NT2/D1 (cell line): ENCODE measurements at regions not wholly inside any gene's neighbourhood (a gene's known extent, or its start where the extent isn't known, plus 50 kb on each side); places are given as distances from the start of the nearest gene placed in this dataset.
A peak's percentile ranks its signal among the peaks of the same experiment; 100 is the strongest.

Experiments used
- DNase-seq: peaks from one replicate; pipeline ENCODE4 v3.0.0-alpha.2; 2011; ENCODE audit warnings: low read depth, low spot score
- H3K27me3 ChIP-seq: 2 replicates; pipeline ENCODE4 v1.6.0; 2011; ENCODE audit warnings: mild to moderate bottlenecking; ENCODE audit not compliant: insufficient read length, insufficient read depth
- H3K36me3 ChIP-seq: 2 replicates; pipeline ENCODE4 v1.6.1; 2011; ENCODE audit warnings: mild to moderate bottlenecking, low read length, mixed read lengths; ENCODE audit not compliant: insufficient read depth, insufficient read length
- H3K4me1 ChIP-seq: 2 replicates; pipeline ENCODE4 v1.5.1; 2011; ENCODE audit not compliant: insufficient read depth, insufficient read length
- H3K4me3 ChIP-seq: 2 replicates; pipeline ENCODE4 v1.5.1; 2011; ENCODE audit warnings: low read depth; ENCODE audit not compliant: insufficient read length
- H3K9ac ChIP-seq: 2 replicates; pipeline ENCODE4 v1.6.0; 2011; ENCODE audit warnings: low read depth; ENCODE audit not compliant: insufficient read length
- H3K9me3 ChIP-seq: 2 replicates; pipeline ENCODE4 v1.5.1; 2011; ENCODE audit warnings: mild to moderate bottlenecking, low read length; ENCODE audit not compliant: insufficient read depth
- SUZ12 ChIP-seq: IDR thresholded peaks from 2 replicates; pipeline ENCODE4 v1.6.1; 2011; ENCODE audit not compliant: insufficient read length, insufficient read depth; ENCODE audit errors: extremely low read depth
- YY1 ChIP-seq: IDR thresholded peaks from 2 replicates; pipeline ENCODE4 v1.6.1; 2011; ENCODE audit not compliant: insufficient read length, insufficient read depth
- ZNF274 ChIP-seq: IDR thresholded peaks from 2 replicates; pipeline ENCODE4 v1.6.1; 2011; ENCODE audit warnings: mild to moderate bottlenecking, low read depth, low read length

GRCh38 chr20:58579069-58579818, 64.0 kb upstream of the APCDD1L start:
- peaks cover 11% of the 10 kb centered on the region; the same call in 1 of the 2 replicates for H3K9me3 ChIP-seq
- no peak for TF ChIP-seq YY1
- TF ChIP-seq ZNF274 = no peak
- no peak for TF ChIP-seq SUZ12
- no peak for DNase-seq
- H3K27me3 ChIP-seq = peaks cover 4% of the 10 kb centered on the region
- no peaks in the 10 kb centered on the region for H3K36me3 ChIP-seq
- no peak overlapping the region for H3K4me3 ChIP-seq
- no peak overlapping the region for H3K9ac ChIP-seq
- H3K4me1 ChIP-seq = peaks cover 6% of the 10 kb centered on the region

DNA sequence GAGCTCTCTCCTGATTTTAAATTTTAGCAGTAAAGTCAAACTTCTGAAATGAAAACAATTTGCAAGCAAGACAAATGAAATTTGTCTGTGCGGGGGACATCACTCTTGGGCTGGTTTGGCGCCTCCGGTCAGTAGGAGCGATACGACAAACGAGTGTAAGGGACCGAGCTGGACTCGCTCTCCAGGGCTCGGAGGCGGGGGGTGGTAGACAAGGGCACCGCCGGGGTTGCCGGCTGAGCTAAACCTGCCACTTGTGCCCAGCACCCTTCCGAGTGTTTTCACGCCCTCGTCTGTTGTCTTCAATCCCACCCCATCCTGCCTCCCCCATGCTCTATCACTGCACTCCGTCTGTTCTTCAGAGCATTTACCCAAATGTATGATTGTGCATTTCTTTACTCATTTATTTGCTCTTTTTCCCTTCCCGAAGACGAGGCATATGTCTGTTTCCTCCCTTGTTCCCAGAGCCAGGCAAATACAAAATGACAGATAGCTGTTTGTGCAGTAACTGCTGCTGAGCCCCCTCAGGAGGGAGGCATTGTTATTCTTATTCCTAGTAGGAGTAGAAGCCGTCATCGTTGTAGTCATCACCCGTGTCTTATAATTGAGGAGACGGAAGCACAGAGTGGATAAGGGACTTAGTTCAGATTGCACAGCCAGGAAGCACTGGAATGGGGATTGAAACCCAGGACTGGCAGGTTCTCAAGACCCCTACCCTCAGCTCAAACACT, 62.8 kb upstream of the APCDD1L start:
- TF ChIP-seq ZNF274 = no peak
- TF ChIP-seq SUZ12 = no peak
- TF ChIP-seq YY1 = no peak
- Histone ChIP-seq H3K36me3 (no peaks in the 10 kb centered on the region), H3K9me3 (peaks cover 11% of the 10 kb centered on the region; the same call in 1 of the 2 replicates), H3K27me3 (peaks cover 4% of the 10 kb centered on the region), H3K4me1 (peaks cover 5% of the 10 kb centered on the region), H3K9ac (no peak overlapping the region), H3K4me3 (no peak overlapping the region)
- DNase-seq = no peak

DNA sequence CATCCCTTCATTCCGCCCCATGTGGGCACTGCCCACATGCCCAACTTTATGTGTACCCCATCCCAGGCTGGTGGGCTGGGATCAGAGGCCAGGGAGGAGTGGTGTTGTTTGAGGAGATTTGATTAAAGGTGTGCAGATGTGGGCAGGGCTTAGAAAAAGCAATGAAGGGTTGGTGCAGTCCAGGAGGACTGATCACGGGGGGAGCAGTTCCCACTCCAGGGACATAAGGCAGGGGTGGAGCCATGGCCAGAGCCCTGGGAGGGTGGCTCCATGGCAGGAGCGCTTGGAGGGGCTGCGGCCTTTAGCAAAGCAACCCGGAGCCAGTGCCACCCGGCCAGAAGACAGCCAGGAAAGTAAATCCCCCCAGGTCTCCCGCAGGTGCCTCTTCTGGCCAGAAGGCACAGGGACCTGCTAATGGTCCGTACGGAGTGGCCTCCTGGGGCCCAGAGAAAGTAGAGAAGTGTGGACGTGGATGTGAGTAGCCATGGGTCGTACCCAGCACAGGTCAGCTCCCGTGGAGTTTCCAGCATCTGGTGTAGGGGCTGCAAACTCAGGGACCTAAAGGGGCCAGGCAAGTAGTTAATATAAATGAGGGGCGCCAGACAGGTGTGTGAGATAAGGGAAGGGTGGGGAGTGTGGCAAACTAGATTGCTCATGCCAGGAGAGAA, 62.1 kb upstream of the APCDD1L start:
- Histone ChIP-seq H3K4me3 (no peak overlapping the region), H3K4me1 (peaks cover 3% of the 10 kb centered on the region), H3K27me3 (peaks cover 4% of the 10 kb centered on the region), H3K9ac (peak overlapping the region; percentile 13), H3K9me3 (peaks cover 4% of the 10 kb centered on the region; the same call in 1 of the 2 replicates), H3K36me3 (no peaks in the 10 kb centered on the region)
- TF ChIP-seq SUZ12 = no peak
- no peak for TF ChIP-seq ZNF274
- no peak for TF ChIP-seq YY1
- no peak for DNase-seq

DNA sequence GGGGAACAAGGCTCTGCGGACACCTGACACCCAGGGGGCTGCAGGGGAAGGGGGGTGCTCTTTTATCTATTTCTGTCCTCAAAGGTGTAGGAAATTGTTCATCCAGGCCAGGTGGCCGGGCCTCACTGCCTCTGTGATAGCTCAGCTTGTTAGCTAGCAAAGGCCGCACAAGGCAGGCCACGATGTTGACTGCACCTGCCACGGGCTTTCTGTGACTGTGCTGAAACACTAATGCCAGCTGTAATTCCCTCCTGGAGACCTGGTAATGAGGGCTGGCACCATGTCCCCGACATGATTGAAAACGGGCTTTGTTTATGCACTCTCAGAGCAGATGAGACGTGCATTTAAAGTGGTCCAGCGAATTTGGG, 61.4 kb upstream of the APCDD1L start:
- Histone ChIP-seq H3K27me3 (peaks cover 4% of the 10 kb centered on the region), H3K4me1 (peaks cover 3% of the 10 kb centered on the region), H3K4me3 (no peak overlapping the region), H3K36me3 (no peaks in the 10 kb centered on the region), H3K9ac (no peak overlapping the region), H3K9me3 (no peaks in the 10 kb centered on the region; the same call in 1 of the 2 replicates)
- DNase-seq = no peak
- TF ChIP-seq SUZ12 (no peak), ZNF274 (no peak), YY1 (no peak)

GRCh38 chr20:58575776-58576602, 60.8 kb upstream of the APCDD1L start:
- H3K9me3 ChIP-seq = no peaks in the 10 kb centered on the region; the same call in 1 of the 2 replicates
- H3K4me1 ChIP-seq = peaks cover 3% of the 10 kb centered on the region
- peaks cover 4% of the 10 kb centered on the region for H3K27me3 ChIP-seq
- no peaks in the 10 kb centered on the region for H3K36me3 ChIP-seq
- TF ChIP-seq ZNF274 (no peak), YY1 (no peak), SUZ12 (no peak)
- no peak overlapping the region for H3K9ac ChIP-seq
- no peak for DNase-seq
- no peak overlapping the region for H3K4me3 ChIP-seq

DNA sequence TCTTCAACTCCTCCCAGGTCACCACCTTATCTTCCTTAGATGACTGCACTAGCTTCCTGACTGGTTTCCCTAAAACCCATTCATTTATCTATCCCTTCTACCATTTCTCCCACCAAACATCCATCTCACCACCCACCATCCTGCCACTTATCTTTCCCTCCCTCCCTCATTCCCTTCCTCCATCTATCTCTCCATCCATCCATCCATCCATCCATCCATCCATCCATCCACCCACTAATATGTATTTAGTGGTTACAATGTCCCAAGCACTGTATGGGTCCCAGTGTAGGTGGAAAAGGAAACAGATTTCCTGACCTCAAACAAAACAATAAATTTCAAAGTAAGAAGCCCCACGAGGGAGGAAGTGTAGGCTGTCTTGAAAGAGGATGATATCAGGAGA, 59.3 kb upstream of the APCDD1L start:
- peaks cover 5% of the 10 kb centered on the region for H3K4me1 ChIP-seq
- H3K36me3 ChIP-seq = no peaks in the 10 kb centered on the region
- H3K4me3 ChIP-seq = no peak overlapping the region
- no peaks in the 10 kb centered on the region for H3K9me3 ChIP-seq
- H3K9ac ChIP-seq = no peak overlapping the region
- DNase-seq = no peak
- TF ChIP-seq SUZ12 (no peak), ZNF274 (no peak), YY1 (no peak)
- peaks cover 4% of the 10 kb centered on the region for H3K27me3 ChIP-seq
